Peyer's patch (tissue), 4 donors: ENCODE measurements at regions not wholly inside any gene's neighbourhood (a gene's known extent, or its start where the extent isn't known, plus 50 kb on each side); places are given as distances from the start of the nearest gene placed in this dataset.

Source experiments
- POLR2A ChIP-seq, 2 donors: fragments of 450-650 bp; IDR thresholded peaks; one replicate each; pipeline ENCODE4 v1.5.1; 2017; ENCODE audit warnings: antibody characterized with exemption in 2 of 2, mild to moderate bottlenecking in 2 of 2, moderate library complexity in 2 of 2
- TF ChIP-seq, protein P1 (sequence below), 6 experiments: fragments of 450-650 bp in 4 of 6; fragments of 200-600 bp in 2 of 6; sonication (generic) in 1 of 6; IDR thresholded peaks; one replicate each; pipeline ENCODE4 v1.5.1; 2017 to 2019; ENCODE audit warnings: antibody characterized with exemption in 6 of 6, mild to moderate bottlenecking in 3 of 6, moderate library complexity in 1 of 6

DNA sequence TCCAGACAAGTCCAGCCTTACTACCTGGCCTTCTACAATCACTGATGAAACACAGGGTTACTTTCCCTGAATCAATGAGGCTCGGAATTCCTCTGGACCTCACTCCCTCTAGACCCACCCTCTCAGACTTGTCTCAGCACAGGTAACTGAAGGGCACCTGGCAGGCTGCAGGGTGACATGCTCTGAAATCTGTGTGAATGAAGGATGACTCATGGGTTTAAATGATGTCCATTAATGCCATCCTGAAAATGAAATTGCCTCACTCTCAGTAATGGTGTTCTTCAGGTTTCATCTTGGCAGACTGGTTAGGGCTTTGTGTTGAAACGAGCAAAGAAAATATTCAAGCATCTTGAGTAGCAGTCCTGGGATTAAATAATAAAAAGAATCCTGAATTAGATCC is 134.4 kb downstream of the MAF start:
- TF ChIP-seq, protein P1, sequence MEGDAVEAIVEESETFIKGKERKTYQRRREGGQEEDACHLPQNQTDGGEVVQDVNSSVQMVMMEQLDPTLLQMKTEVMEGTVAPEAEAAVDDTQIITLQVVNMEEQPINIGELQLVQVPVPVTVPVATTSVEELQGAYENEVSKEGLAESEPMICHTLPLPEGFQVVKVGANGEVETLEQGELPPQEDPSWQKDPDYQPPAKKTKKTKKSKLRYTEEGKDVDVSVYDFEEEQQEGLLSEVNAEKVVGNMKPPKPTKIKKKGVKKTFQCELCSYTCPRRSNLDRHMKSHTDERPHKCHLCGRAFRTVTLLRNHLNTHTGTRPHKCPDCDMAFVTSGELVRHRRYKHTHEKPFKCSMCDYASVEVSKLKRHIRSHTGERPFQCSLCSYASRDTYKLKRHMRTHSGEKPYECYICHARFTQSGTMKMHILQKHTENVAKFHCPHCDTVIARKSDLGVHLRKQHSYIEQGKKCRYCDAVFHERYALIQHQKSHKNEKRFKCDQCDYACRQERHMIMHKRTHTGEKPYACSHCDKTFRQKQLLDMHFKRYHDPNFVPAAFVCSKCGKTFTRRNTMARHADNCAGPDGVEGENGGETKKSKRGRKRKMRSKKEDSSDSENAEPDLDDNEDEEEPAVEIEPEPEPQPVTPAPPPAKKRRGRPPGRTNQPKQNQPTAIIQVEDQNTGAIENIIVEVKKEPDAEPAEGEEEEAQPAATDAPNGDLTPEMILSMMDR (IDR thresholded peaks at IDR 0.05) = no peak
- TF ChIP-seq POLR2A (IDR thresholded peaks at IDR 0.05) = no peak
